Loucy (cell line): ENCODE measurements at regions not wholly inside any gene's neighbourhood (a gene's known extent, or its start where the extent isn't known, plus 50 kb on each side); places are given as distances from the start of the nearest gene placed in this dataset.

Experiments
- CTCF ChIP-seq: fragments of 200-600 bp; sonication (generic); conservative IDR thresholded peaks from 2 replicates; pipeline ENCODE4 v1.5.1; 2014; ENCODE audit warnings: mild to moderate bottlenecking, antibody characterized with exemption, low read length
- EZH2phosphoT487 ChIP-seq: fragments of 200-600 bp; IDR thresholded peaks from 2 replicates; pipeline ENCODE4 v1.6.1; 2018; ENCODE audit warnings: antibody characterized with exemption, mild to moderate bottlenecking, moderate library complexity, borderline replicate concordance

GRCh38 chr2:175840256-175840655, 161.8 kb downstream of the LNPK start:
- TF ChIP-seq CTCF (no peak), EZH2phosphoT487 (no peak)
